HG03025 (cell line): ENCODE measurements at regions not wholly inside any gene's neighbourhood (a gene's known extent, or its start where the extent isn't known, plus 50 kb on each side); places are given as distances from the start of the nearest gene placed in this dataset.
A peak's percentile ranks its signal among the peaks of the same experiment; 100 is the strongest.
"Not testable (repeated sequence)": the region's sequence is repeated elsewhere in the genome, so short reads cannot be mapped to it uniquely, and the experiment has no call there.

Source experiments
- ATAC-seq: cut with Tn5 transposase; IDR thresholded peaks from one replicate; pipeline ENCODE4 v1.9.1; 2021; ENCODE audit warnings: mild to moderate bottlenecking, moderate library complexity; ENCODE audit not compliant: unreplicated experiment, low FRiP score

DNA sequence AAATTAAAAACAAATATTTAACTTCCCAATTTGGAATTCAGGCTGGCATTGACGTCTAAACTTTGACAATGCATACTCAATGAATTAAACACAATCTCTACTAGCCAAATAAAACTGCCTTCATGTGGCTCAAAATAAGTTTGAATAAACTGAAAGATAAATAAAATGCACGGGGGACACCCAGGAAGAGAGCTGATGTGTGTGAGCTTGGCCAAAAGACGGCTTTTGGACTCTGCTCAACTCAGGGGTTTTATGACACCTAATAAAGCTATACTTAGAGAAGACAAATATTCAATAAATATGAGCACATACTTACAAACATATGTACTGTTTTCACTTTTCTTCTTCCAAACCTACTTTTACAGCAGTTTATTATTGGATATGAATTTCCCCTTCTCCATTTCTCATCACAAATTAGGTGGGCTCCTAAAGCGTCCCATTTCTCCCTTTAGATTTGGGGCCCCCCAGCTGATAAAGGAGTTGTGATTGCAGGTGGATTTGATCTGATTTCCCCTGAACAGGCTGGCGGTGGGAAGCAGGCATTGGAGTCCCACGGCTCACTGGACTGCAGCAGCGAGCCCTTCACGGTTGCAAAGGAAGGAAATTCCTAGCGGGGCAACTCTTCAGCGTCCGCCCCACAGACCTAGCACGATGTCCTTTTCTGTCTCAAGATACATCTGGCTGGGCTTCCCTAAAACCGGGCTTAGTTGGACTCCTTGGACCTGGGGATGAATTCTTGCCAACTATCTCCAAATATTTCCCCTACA lies 79.6 kb downstream of the INSIG1 start:
- ATAC-seq, result no peak

DNA sequence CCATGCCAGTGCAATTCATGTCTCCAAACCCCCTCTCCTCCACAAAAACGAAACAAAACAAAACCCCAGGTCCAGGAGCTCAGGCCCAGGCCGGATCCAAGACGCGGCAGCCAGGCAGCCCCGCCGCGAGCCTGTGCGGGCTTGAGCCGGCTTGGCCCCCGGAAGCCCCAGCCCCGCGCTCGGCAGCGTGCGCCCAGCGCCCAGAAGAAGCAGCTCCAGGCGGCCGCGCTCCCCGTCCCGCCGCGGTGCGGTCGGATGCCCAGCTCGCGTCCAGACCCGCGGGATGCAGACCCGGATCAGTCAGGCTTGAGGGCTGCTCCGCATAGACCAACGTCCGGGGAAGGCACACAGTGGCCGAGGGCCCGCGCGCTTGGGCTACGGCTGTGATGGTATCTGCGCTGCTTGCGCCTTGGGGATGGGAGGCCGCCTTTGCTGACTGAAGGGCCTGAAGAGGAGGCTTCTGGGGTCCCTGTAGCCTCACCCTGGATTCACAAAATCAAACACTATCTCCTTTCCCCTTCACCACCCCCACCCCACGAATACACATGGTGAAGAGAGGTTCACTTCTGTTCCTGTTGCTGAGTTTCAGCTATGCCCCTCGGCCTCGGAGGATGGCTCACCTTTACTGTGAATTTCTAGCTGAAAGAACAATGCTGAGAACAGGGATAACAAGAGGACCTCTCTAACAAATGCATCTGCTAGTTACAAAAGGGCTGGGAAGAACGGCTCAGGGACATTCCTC lies 79.9 kb upstream of the EN2 start:
- no peak for ATAC-seq

DNA sequence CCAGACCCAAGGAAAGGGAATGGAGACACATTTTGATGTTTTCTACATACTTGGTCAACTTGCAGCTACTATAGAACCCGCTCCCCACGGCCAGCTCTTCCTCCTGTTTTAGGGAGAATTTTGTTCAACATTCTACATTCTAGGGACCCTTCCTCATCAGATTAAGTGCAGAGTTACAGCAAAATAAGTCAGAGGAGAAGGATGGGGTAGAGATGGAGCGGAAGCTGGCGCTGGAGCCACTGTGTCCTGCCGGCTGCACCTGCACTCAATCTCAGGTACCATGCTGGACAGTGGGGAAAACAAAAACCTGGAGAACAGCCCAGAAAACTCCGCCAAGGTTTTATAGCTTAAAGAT lies 79.4 kb upstream of the EN2 start:
- no peak for ATAC-seq

DNA sequence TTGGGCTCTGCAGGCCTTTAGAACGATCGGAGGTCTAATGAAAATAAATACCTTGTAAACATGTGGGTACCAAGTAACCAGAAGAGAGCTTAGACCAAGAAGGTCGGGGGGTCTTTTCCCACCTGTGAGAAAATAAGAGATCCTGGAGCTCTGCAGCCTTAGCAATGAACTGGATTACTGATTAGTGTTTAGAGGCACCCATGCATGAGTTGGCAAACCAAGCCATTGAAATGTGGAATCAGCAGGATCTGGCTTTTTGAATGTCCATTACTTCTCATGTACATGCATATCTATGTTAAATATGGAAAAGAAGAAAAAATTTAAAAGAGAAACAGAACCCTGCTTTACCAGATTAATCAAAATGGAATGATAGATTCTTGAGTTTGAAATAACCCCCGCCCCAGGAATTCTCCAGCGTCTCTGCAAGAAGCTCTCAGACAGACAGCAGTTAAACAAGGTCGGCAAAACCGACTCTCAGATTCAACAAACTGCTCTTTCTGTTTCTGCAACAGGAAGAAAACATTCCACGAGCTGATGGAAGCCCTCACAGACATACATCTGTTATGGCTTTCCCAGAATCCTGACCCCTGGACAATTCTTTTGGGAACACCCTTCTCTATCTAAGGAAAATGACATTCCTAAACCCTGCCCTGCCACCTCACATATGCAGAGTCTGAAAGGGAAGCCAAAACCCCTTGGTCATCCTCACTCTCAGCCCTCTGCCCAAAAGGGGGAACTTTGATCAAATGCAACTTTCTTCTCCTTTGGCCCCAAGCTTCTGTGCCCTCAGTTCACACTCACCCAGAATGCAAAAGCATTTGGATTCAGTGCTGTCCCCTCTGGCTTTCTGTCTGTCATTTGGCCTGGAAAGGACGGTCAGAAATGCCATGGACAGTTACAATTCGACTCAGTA lies 78.7 kb upstream of the EN2 start:
- no peak for ATAC-seq

DNA sequence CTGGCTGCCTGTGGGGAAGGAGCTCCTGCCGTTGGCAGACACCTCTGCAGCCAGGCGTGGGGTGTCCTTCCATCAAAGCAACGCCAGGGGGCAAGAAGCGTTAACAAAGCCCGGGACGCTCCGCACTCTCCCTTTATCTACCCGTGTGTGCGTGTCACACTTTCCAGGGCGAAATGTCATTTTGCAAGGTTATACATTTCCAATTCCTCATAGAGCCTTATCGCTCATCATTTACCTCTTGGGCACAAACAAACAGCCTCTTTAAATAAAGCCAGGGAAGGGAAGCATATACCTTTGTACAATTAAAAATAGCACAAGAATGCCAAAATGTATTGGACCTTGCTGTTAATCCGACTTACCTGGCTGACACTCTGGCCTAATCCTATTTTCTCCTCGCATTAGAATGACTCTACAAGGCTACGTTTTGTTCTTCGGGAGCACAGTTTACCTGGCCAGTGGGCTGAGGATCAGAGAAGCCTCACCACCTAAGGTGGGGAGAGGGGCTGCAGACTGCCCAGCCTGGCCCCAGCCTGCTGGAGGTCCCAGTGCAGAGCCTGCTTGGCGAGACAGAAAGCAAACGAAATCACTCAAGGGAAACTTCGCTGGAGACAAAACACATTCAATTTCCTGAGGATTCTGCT lies 77.6 kb upstream of the EN2 start:
- peak; percentile 75 for ATAC-seq

DNA sequence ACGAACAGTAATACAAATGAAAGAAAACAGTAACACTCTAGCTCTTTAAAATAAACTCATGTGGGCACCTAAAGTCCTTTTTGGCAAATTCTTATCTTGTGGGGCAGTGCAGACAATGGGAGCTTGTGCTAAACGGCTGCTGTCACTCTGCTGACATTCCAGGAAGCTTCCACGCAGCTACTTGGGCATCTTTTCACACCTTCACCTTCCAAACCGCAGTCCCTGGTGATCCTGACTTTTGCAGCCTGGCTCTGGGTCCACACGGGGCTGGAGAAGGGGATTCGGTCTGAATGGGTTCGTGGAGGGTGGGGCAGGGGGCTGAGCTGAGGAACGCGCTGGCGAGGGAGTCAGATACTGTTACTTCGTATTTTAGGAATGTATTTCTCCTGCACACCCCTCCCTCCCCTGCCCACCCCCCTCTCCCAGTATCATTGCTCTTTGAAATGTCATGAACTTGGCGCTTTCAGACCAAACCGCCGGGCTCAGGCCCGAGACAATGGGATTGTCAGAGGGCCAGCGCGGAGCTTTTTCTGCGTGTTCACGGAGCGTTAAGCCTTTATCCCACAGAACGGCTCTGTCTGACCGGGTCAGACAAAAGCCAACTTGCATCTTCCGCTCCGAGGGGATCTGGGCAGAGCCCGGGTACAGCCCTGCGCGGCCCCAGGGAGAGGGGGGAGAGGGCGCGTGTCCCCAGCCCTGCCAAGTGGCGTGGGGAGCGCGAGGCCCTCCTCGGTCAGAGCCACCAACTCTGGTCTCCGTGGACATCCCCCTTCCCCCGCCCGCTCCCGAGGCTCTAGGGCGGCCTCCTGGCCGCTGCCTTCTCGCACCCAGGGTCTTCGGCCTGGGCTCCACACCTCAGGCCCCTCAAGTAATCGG lies 76.7 kb upstream of the EN2 start:
- no peak for ATAC-seq

DNA sequence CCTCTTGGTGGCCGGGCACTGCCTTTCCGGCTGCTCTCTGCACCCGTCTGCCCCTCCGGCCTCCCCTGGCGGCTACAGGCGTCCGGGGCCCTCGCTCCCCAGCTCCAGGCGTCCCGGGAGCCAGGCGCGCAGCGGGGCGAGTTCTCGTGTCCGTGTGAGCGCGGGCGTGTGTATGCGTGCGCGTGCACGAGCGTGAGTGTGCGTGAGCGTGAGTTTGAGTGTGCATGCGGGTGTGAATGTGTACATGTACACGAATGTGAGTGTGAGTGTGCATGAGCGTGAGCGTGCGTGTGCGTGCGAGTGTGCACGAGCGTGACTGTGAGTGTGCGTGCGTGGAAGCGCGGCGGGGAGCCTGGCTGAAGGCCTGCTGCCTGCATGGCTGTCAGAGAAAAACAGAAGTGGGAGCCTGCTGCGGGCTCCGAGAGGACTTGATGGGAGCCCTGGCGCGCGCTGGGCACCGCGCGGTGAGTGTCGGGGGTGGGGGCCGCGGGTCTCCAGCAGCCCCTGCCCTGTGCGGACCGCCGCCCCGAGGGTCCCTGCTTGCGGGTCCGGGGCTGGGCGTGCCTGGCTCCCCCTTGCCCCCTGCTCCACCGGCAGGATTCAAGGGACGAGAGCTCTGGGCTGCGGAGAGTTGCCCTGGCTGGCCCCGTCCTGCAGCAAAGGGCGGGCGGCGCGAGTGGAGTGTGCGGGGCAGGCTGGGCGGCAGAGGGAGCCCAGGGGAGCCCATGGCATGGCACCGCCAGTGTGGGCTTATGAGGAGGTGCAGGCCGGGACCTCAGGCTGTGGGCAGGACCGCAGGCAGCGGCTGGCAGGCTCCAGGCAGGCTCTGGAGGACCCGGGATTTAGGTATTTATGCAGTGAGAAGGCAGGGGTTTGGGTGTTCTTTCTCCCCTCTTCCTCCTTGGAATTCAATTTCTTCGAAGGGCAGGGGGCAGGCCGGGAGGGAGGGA lies 75.8 kb upstream of the EN2 start:
- no peak for ATAC-seq

DNA sequence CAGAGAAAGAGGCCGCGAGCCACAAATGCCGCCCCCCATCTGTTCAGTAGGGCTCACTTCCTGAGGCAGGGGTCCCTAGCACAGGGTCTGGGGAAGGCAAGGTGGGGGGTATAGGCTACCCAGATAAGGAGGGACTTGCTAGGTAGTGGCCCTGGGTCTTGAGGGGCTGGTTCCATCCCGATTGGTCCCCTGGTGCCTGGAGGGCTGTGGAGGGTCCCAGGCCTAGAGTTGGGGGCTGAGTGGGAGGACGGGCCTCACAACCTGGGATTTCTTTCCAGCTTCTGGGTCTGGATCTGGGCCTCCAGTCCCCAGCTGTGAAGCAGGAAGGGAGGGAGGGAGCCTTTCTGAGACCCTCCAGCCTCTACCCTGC lies 75.1 kb upstream of the EN2 start:
- ATAC-seq, result no peak

DNA sequence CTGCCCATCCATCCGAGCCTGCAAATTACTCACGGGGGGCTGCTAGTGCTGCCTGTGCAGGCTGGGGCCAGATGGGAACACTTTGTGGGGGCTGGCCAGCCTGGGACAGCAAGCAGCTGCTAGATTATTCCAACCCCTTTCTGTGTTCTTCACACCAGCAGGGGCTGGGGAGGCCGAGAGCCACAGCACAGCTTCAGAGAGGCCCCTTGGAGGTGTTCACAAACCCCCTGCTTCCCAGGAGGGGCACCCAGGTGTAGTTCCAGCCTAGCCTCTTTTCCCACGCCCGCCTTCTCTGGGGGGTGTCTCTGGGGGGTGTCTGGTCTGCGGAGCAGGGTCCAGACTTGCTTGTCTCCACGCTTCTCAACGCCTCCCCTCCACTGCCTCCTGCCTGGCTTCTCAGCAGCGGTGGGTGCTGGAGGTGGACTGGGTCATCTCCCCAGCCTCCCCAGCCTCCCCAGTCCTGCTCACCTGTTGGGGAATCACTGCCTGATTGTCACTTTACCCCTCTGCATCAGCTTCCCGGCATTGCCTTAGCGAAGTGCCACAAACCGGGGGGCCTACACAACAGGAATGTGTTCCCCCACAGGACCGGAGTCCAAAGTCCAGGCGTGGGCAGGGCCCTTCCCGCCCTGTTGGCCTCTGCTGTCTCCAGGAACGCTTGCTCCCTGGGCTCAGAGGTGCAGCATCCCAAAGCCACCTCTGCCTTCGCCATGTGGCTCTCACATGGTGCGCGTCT lies 74.0 kb upstream of the EN2 start:
- no peak for ATAC-seq

DNA sequence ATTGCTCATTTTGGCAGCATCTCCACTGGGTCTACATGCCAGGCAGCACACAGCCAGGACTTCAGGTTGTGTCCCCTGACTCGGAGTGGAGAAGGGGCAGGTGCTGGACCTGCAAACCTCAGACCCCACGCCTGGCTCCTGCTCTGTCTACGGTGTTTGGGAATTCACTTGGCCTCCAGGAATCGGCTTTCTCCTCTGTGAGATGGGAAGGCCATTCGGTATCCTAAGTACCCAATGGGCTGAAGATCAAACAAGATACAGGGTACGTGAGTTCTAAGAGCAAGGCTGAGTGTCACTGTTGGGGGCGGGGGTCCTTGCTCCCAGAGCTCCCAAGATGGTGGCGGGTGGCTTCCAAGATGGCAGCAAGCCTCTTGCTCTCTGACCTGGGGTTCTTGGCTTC lies 73.2 kb upstream of the EN2 start:
- ATAC-seq, result no peak

DNA sequence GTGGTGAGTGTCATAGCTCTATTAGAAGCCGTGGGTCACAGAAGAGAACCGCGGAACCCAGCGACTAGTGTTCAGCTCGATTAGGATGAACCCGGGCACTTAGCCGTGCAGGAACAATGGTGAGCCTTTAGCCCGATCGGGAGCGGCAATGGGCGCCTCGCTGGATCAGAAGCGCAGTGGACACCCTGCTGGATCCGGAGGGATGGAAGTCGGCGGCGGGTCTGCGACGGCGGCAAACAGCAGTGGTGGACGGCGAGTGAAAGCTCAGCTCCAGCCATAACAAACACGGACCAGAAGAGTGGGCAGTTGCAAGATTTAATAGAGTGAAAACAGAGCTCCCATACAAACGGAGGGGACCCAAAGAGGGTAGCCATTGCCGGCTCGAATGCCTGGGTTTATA lies 72.7 kb upstream of the EN2 start:
- ATAC-seq, result not testable (repeated sequence)

DNA sequence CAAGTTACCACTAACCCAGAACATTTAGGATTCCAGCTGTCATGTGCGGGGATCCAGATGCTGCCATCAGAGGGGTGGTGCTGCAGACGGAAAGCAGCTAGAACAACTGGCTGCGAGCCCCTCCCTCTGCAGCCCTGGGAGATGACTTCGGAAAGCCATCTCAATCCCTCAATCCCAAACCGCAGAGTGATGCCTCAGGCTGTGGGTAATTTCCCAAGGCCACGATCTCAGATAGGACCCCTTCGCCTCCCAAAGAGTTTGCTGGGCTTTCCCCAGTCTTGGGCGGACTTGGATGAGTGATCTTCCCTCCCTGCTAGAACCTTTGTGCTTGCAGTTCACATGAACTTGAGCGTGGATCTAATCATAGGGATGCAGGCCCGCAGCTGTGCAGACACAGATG lies 71.3 kb upstream of the EN2 start:
- no peak for ATAC-seq

DNA sequence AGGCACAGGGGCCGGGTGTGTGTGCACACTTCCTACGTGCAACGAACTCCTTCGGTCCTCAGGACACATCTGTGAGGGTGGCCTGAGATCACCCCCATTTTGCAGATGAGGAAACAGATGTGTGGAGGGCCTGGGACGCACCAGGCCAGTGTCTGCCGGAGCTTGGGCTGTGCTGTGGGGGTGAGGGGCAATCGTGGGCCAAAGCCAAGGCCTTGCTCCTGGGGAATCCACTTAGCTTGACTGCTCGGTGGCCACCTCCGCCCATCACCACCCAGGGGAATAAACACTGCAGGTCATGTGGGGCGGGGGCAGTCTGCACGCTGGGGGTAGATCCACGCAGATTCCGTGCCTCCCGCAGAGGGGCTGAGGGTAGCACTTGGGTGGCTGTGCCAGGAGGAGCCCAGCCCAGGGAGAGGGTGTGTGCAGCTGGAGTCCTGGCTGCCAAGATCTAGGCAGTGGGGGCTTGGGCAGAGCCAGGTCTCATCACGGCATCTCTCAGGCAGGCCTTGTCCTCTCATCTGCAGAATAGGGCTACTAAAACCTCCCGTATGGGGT lies 70.8 kb upstream of the EN2 start:
- no peak for ATAC-seq

DNA sequence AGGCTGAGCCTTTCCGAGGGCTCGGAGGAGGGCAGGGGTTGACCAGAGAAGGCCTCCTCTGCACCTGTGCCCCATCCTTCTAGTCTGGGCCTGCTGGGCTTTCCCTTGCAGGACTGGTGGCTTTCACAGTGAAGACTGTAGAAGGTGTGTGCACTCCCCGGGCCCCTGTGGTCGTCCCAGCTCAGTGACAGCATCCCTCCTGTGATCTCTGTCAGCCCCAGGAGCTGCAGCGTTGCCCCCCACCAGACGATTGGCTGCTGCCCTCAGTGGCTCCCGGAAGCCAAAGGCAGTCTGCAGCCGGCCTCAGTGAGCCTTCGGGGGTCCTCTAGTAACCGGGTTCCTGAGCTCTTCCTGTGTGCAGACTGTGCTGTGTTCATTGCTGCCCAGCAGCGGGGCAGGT lies 69.4 kb upstream of the EN2 start:
- no peak for ATAC-seq

DNA sequence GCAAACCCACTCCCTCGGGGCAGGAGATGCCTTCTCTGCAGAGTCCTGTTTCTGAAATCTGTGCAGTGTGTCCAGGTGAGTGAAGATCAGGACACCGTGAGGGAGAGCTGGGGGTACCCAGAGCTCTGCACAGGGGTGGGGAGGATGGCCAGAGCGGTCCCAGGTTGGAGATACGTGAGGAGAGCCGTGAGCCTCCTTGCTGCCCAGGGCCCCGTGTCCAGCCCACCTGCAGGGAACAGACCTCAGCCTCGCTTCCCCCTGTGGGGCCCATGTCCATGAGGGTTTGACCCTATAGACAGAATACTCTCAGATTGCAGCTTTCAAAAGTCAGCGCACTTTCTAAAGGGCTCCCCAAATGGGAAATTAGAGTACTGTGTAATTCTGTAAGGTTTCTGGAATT lies 66.5 kb upstream of the EN2 start:
- ATAC-seq, result no peak

DNA sequence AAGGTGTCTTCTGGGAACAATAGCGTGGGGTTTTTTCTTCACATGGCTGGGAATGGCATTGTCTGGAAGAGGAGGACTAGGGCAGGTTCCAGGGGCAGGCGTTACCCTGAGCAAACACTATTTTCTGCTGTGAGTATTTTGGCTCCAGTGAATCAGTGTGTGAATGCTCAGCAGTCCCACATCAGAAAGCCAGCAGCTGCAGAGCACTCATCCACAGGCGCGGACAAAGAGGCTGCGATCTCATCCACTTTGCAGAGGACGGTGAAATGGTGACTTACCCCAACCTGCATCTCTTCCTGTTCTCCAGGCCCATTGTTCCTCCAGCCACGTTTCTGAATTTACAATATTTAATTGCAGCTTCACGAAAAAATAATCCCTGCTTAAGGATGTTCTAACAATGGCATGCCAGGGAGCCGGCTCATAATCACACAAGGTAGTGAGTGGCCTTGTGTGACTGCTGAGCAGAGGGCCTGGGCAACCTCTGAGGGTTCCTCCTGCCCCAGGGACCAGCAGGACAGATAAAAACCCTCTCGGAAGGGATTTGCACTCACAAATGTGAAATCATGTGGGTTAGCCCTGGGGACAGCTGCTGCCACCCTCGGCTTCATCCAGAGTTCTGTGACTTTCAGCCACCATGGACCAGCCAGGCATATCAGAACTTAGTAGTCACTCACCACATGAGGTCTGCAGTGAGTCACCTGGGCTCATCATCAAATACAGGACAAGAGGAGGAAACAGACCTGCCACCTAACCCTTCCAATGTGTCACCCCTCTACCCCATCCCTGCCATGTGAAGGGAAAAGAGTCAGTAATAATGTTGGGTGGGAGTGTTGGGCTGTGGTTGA lies 65.0 kb upstream of the EN2 start:
- ATAC-seq, result no peak

DNA sequence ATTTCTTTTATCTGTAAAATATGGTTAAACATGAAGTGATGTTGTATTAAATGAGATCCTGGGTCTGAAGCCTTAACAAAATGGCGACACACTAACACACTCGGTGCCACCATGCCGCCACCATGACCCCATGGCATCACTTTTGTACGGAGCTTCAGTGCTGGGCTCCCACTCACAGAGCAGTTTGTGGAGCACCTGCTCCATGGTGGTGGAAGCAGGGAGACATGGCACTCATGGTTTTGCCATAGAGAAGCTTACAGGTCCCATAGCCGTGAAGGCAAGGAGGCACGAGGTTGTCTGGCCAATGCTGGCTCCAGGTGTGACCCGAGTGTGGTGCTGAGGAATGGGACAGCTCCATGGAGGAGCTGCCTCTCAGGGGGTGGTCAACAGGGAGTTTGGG lies 63.5 kb upstream of the EN2 start:
- no peak for ATAC-seq
